ENCODE measurements at regions not wholly inside any gene's neighbourhood (a gene's known extent, or its start where the extent isn't known, plus 50 kb on each side); places are given as distances from the start of the nearest gene placed in this dataset.

DNA sequence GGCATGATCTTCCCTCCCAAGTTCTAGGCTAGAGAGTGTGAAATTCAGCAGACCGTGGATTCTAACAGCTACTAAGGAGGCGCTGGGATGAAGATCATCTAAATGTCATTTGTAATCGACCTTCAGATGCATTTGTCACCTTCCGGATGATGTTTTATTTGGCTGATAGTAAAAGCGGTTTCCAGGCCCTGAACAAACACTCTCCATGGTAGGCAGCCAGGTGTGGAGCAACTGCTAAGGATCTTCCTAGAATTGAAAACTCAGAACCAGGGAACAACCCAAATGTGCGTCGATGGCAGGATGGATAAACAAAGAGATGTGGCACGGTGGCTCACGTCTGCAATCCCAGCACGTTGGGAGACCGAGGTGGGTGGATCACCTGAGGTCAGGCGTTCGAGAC, 107.2 kb upstream of the CACNA1A start:
- TF ChIP-seq, protein P1, sequence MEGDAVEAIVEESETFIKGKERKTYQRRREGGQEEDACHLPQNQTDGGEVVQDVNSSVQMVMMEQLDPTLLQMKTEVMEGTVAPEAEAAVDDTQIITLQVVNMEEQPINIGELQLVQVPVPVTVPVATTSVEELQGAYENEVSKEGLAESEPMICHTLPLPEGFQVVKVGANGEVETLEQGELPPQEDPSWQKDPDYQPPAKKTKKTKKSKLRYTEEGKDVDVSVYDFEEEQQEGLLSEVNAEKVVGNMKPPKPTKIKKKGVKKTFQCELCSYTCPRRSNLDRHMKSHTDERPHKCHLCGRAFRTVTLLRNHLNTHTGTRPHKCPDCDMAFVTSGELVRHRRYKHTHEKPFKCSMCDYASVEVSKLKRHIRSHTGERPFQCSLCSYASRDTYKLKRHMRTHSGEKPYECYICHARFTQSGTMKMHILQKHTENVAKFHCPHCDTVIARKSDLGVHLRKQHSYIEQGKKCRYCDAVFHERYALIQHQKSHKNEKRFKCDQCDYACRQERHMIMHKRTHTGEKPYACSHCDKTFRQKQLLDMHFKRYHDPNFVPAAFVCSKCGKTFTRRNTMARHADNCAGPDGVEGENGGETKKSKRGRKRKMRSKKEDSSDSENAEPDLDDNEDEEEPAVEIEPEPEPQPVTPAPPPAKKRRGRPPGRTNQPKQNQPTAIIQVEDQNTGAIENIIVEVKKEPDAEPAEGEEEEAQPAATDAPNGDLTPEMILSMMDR (IDR thresholded peaks at IDR 0.05): no peak
- TF ChIP-seq POLR2A (IDR thresholded peaks at IDR 0.05): no peak
